H9 (cell line): ENCODE measurements at regions not wholly inside any gene's neighbourhood (a gene's known extent, or its start where the extent isn't known, plus 50 kb on each side); places are given as distances from the start of the nearest gene placed in this dataset.

Source experiments
- DNase-seq: peaks from one replicate; pipeline ENCODE4 v3.0.0-alpha.2; 2017
- H2AFZ ChIP-seq: one replicate; pipeline ENCODE4 v1.6.1; 2013; ENCODE audit warnings: mild to moderate bottlenecking, low read length, control low read depth, moderate library complexity
- H2AK5ac ChIP-seq: 2 replicates; pipeline ENCODE4 v1.6.1; 2013; ENCODE audit warnings: low read length, control low read depth, mixed read lengths; ENCODE audit not compliant: insufficient read length
- H2BK120ac ChIP-seq: one replicate; pipeline ENCODE4 v1.6.1; 2013; ENCODE audit warnings: low read depth, mild to moderate bottlenecking, low read length, control low read depth, inconsistent platforms; ENCODE audit not compliant: poor library complexity, severe bottlenecking
- H2BK12ac ChIP-seq: 2 replicates; pipeline ENCODE4 v1.6.1; 2013; ENCODE audit warnings: low read length, control low read depth, mixed read lengths, low read depth; ENCODE audit not compliant: insufficient read length
- H2BK15ac ChIP-seq: 2 replicates; pipeline ENCODE4 v1.6.1; 2013; ENCODE audit warnings: low read depth, low read length, control low read depth
- H2BK20ac ChIP-seq: one replicate; pipeline ENCODE4 v1.6.1; 2013; ENCODE audit warnings: low read depth, mild to moderate bottlenecking, low read length, control low read depth, inconsistent platforms; ENCODE audit not compliant: poor library complexity, severe bottlenecking
- H2BK5ac ChIP-seq: 2 replicates; pipeline ENCODE4 v1.6.1; 2013; ENCODE audit warnings: low read length, control low read depth, mixed read lengths; ENCODE audit not compliant: insufficient read length
- H3K14ac ChIP-seq: 2 replicates; pipeline ENCODE4 v1.6.1; 2013; ENCODE audit warnings: low read length, control low read depth; ENCODE audit not compliant: insufficient read depth
- H3K18ac ChIP-seq: 2 replicates; pipeline ENCODE4 v1.6.1; 2013; ENCODE audit warnings: low read depth, mild to moderate bottlenecking, mixed read lengths, low read length, control low read depth; ENCODE audit not compliant: insufficient read length
- H3K23ac ChIP-seq: 2 replicates; pipeline ENCODE4 v1.6.1; 2013; ENCODE audit warnings: low read length, control low read depth, mixed read lengths, low read depth; ENCODE audit not compliant: insufficient read length
- H3K23me2 ChIP-seq: 2 replicates; pipeline ENCODE4 v1.6.1; 2013; ENCODE audit warnings: low read depth, mild to moderate bottlenecking, mixed read lengths, low read length, control low read depth; ENCODE audit not compliant: insufficient read length, poor library complexity, severe bottlenecking
- H3K27ac ChIP-seq: 2 replicates; pipeline ENCODE4 v1.5.1; 2013; ENCODE audit warnings: low read length, control low read depth, mixed read lengths, low read depth; ENCODE audit not compliant: insufficient read length
- H3K27me3 ChIP-seq: 2 replicates; pipeline ENCODE4 v1.6.1; 2013; ENCODE audit warnings: low read length, control low read depth, inconsistent platforms; ENCODE audit not compliant: insufficient read depth
- H3K4ac ChIP-seq: 2 replicates; pipeline ENCODE4 v1.6.1; 2013; ENCODE audit warnings: low read depth, mild to moderate bottlenecking, control low read depth, inconsistent platforms, low read length, moderate library complexity
- H3K4me1 ChIP-seq: 2 replicates; pipeline ENCODE4 v1.6.1; 2013; ENCODE audit warnings: low read length, control low read depth, inconsistent platforms; ENCODE audit not compliant: insufficient read depth
- H3K4me2 ChIP-seq: 2 replicates; pipeline ENCODE4 v1.6.1; 2013; ENCODE audit warnings: low read length, control low read depth, mixed read lengths; ENCODE audit not compliant: insufficient read length, insufficient read depth
- H3K56ac ChIP-seq: 2 replicates; pipeline ENCODE4 v1.6.1; 2013; ENCODE audit warnings: low read depth, mild to moderate bottlenecking, mixed read lengths, low read length, control low read depth; ENCODE audit not compliant: insufficient read length
- H3K79me1 ChIP-seq: 2 replicates; pipeline ENCODE4 v1.6.1; 2013; ENCODE audit warnings: low read depth, mild to moderate bottlenecking, moderate library complexity, low read length, control low read depth, inconsistent platforms; ENCODE audit not compliant: insufficient read depth, poor library complexity, severe bottlenecking
- H3K79me2 ChIP-seq: 2 replicates; pipeline ENCODE4 v1.6.1; 2013; ENCODE audit warnings: low read length, control low read depth, inconsistent platforms; ENCODE audit not compliant: insufficient read depth
- H3K9ac ChIP-seq: 2 replicates; pipeline ENCODE4 v1.6.1; 2013; ENCODE audit warnings: low read length, control low read depth, mixed read lengths; ENCODE audit not compliant: insufficient read length; ENCODE audit errors: extremely low read depth
- H3K9me3 ChIP-seq: one replicate; pipeline ENCODE4 v1.6.1; 2013; ENCODE audit warnings: low read depth, low read length, inconsistent platforms; ENCODE audit not compliant: control insufficient read depth
- H3T11ph ChIP-seq: one replicate; pipeline ENCODE4 v1.6.1; 2013; ENCODE audit warnings: mild to moderate bottlenecking, low read length, control low read depth, inconsistent platforms
- H4K20me1 ChIP-seq: one replicate; pipeline ENCODE4 v1.6.1; 2013; ENCODE audit not compliant: control insufficient read depth, insufficient read length, insufficient read depth
- H4K5ac ChIP-seq: 2 replicates; pipeline ENCODE4 v1.6.1; 2013; ENCODE audit warnings: low read depth, mild to moderate bottlenecking, mixed read lengths, low read length, control low read depth; ENCODE audit not compliant: insufficient read length
- H4K8ac ChIP-seq: replicated peaks from 2 replicates; pipeline ENCODE4 v1.6.1; 2013; ENCODE audit warnings: low read length, control low read depth, mixed read lengths, low read depth; ENCODE audit not compliant: insufficient read length
- H4K91ac ChIP-seq: 2 replicates; pipeline ENCODE4 v1.6.1; 2013; ENCODE audit warnings: low read depth, mild to moderate bottlenecking, moderate library complexity, mixed read lengths, low read length, control low read depth; ENCODE audit not compliant: insufficient read length
- H3K27ac Mint-ChIP-seq, 3 experiments: 2 replicates in 2 of 3; 3 replicates in 1 of 3; pipeline ENCODE4 v1.8.0; 2020 to 2021; ENCODE audit warnings: mixed read lengths in 3 of 3, mild to moderate bottlenecking in 1 of 3, moderate library complexity in 1 of 3
- H3K27me3 Mint-ChIP-seq: 2 replicates; pipeline ENCODE4 v1.8.0; 2021; ENCODE audit warnings: low read depth, mild to moderate bottlenecking, moderate library complexity, mixed read lengths
- H3K36me3 Mint-ChIP-seq, 3 experiments: 2 replicates in 2 of 3; 3 replicates in 1 of 3; pipeline ENCODE4 v1.8.0; 2020 to 2021; ENCODE audit warnings: low read depth in 3 of 3, mixed read lengths in 3 of 3; ENCODE audit not compliant: insufficient read depth in 1 of 3
- H3K4me1 Mint-ChIP-seq, 2 experiments: 2 replicates each; pipeline ENCODE4 v1.8.0; 2020; ENCODE audit warnings: mixed read lengths in 2 of 2
- H3K4me3 Mint-ChIP-seq, 2 experiments: 2 replicates in 1 of 2; 3 replicates in 1 of 2; pipeline ENCODE4 v1.8.0; 2020 to 2021; ENCODE audit warnings: mild to moderate bottlenecking in 2 of 2, mixed read lengths in 2 of 2, moderate library complexity in 1 of 2
- H3K9me3 Mint-ChIP-seq, 2 experiments: 2 replicates in 1 of 2; 3 replicates in 1 of 2; pipeline ENCODE4 v1.8.0; 2020; ENCODE audit warnings: mild to moderate bottlenecking in 2 of 2, mixed read lengths in 2 of 2, moderate library complexity in 1 of 2
- CTCF ChIP-seq: fragments of 200-600 bp; sonication (generic); conservative IDR thresholded peaks from 3 replicates; pipeline ENCODE4 v1.8.0; 2021; ENCODE audit warnings: antibody characterized with exemption, mild to moderate bottlenecking
- WGBS: extraction: QIAGEN DNeasy Blood & Tissue Kit; methylation state at CpG from one replicate; pipeline ENCODE4 v1.1.7; 2013; ENCODE audit warnings: missing lambda C conversion rate, low lambda C conversion rate, mixed read lengths; ENCODE audit not compliant: insufficient read length; ENCODE audit errors: extremely low coverage; 5-methylcytosine and 5-hydroxymethylcytosine counted together

- H4K8ac ChIP-seq = no peak overlapping the region
- peaks cover 6% of the 10 kb centered on the region for H3K9me3 ChIP-seq
- no peaks in the 10 kb centered on the region for H4K20me1 ChIP-seq
- no CpG with 5 or more reads among the region's 2 CpGs for whole genome bisulfite sequencing
- no peaks in the 10 kb centered on the region for H3K23me2 ChIP-seq
- H3K4me2 ChIP-seq = no peak overlapping the region
- H2AK5ac ChIP-seq = no peak overlapping the region
- H4K91ac ChIP-seq = no peak overlapping the region
- peaks cover 25 to 36% of the 10 kb centered on the region in 2 experiments for H3K9me3 Mint-ChIP-seq
- no peak for DNase-seq
- H2BK5ac ChIP-seq = no peak overlapping the region
- H3K56ac ChIP-seq = no peak overlapping the region
- H3K27ac Mint-ChIP-seq = no peak overlapping the region
- H2BK15ac ChIP-seq = no peak overlapping the region
- H3K4me1 Mint-ChIP-seq = no peaks in the 10 kb centered on the region
- no peaks in the 10 kb centered on the region for H3K27me3 Mint-ChIP-seq
- H2BK12ac ChIP-seq = no peak overlapping the region
- H3K4me3 Mint-ChIP-seq = no peak overlapping the region
- no peaks in the 10 kb centered on the region for H3K4me1 ChIP-seq
- no peak overlapping the region for H2AFZ ChIP-seq
- no peak overlapping the region for H3K23ac ChIP-seq
- H3K79me2 ChIP-seq = no peaks in the 10 kb centered on the region
- no peak overlapping the region for H3K18ac ChIP-seq
- H3K14ac ChIP-seq = no peak overlapping the region
- no peaks in the 10 kb centered on the region for H3K79me1 ChIP-seq
- no peak overlapping the region for H3K4ac ChIP-seq
- no peak overlapping the region for H3K27ac ChIP-seq
- no peak overlapping the region for H3T11ph ChIP-seq
- no peak overlapping the region for H3K9ac ChIP-seq
- no peak for TF ChIP-seq CTCF
- no peak overlapping the region for H4K5ac ChIP-seq
- H2BK120ac ChIP-seq = no peak overlapping the region
- H2BK20ac ChIP-seq = no peak overlapping the region
- no peaks in the 10 kb centered on the region for H3K27me3 ChIP-seq
- peaks cover 22 to 30% (median 28%) of the 10 kb centered on the region in 3 experiments for H3K36me3 Mint-ChIP-seq
These were observed 1170.9 kb downstream of the C4orf33 start for GRCh38 chr4:130266814-130267213.
